Mesothelial cell of epicardium (in vitro differentiated cells): ENCODE measurements at regions not wholly inside any gene's neighbourhood (a gene's known extent, or its start where the extent isn't known, plus 50 kb on each side); places are given as distances from the start of the nearest gene placed in this dataset.
"Not testable (repeated sequence)": the region's sequence is repeated elsewhere in the genome, so short reads cannot be mapped to it uniquely, and the experiment has no call there.

ENCODE experiments used
- DNase-seq, 2 experiments: peaks; one replicate each; pipeline ENCODE4 v3.0.0; 2021; ENCODE audit warnings: low spot score in 2 of 2; ENCODE audit not compliant: unreplicated experiment in 2 of 2
- H3K27ac Mint-ChIP-seq: 2 replicates; pipeline ENCODE4 v1.8.0; 2021; ENCODE audit warnings: mixed read lengths
- H3K27me3 Mint-ChIP-seq: 2 replicates; pipeline ENCODE4 v1.8.0; 2021; ENCODE audit warnings: low read depth, mixed read lengths
- H3K36me3 Mint-ChIP-seq: 2 replicates; pipeline ENCODE4 v1.8.0; 2021; ENCODE audit warnings: mixed read lengths
- H3K4me1 Mint-ChIP-seq: 2 replicates; pipeline ENCODE4 v1.8.0; 2021; ENCODE audit warnings: mixed read lengths
- H3K4me3 Mint-ChIP-seq: 2 replicates; pipeline ENCODE4 v1.8.0; 2021; ENCODE audit warnings: mild to moderate bottlenecking, moderate library complexity, mixed read lengths
- H3K9me3 Mint-ChIP-seq: 2 replicates; pipeline ENCODE4 v1.8.0; 2021; ENCODE audit warnings: mixed read lengths

GRCh38 chr9:138174954-138175353, 297.4 kb downstream of the CACNA1B start:
- DNase-seq, H3K9me3 Mint-ChIP-seq, H3K27ac Mint-ChIP-seq, H3K4me1 Mint-ChIP-seq, H3K4me3 Mint-ChIP-seq, H3K27me3 Mint-ChIP-seq, H3K36me3 Mint-ChIP-seq: not testable (repeated sequence)

GRCh38 chr9:138175354-138175753, 297.8 kb downstream of the CACNA1B start:
- not testable (repeated sequence) for H3K4me1 Mint-ChIP-seq, H3K27ac Mint-ChIP-seq, DNase-seq, H3K36me3 Mint-ChIP-seq, H3K27me3 Mint-ChIP-seq, H3K4me3 Mint-ChIP-seq, H3K9me3 Mint-ChIP-seq

GRCh38 chr9:138177091-138177490, 299.5 kb downstream of the CACNA1B start:
- H3K9me3 Mint-ChIP-seq, H3K4me1 Mint-ChIP-seq, H3K36me3 Mint-ChIP-seq: not testable (repeated sequence)

GRCh38 chr9:138179003-138179402, 301.4 kb downstream of the CACNA1B start:
- not testable (repeated sequence) for H3K4me3 Mint-ChIP-seq, H3K36me3 Mint-ChIP-seq, H3K4me1 Mint-ChIP-seq, DNase-seq, H3K27ac Mint-ChIP-seq, H3K9me3 Mint-ChIP-seq, H3K27me3 Mint-ChIP-seq

More at GRCh38 chr9:138177091-138177490, 299.5 kb downstream of the CACNA1B start:
- not testable (repeated sequence) for H3K27ac Mint-ChIP-seq, DNase-seq, H3K27me3 Mint-ChIP-seq, H3K4me3 Mint-ChIP-seq

- not testable (repeated sequence) for H3K27ac Mint-ChIP-seq, DNase-seq, H3K4me3 Mint-ChIP-seq, H3K36me3 Mint-ChIP-seq, H3K4me1 Mint-ChIP-seq, H3K27me3 Mint-ChIP-seq, H3K9me3 Mint-ChIP-seq
Observed at GRCh38 chr9:138179671-138180070, 302.1 kb downstream of the CACNA1B start.

GRCh38 chr9:138181963-138182362, 304.4 kb downstream of the CACNA1B start:
- H3K4me3 Mint-ChIP-seq, H3K36me3 Mint-ChIP-seq, H3K27ac Mint-ChIP-seq, H3K9me3 Mint-ChIP-seq, H3K4me1 Mint-ChIP-seq, DNase-seq: not testable (repeated sequence)
- H3K27me3 Mint-ChIP-seq: peaks cover 13% of the 10 kb centered on the region

- not testable (repeated sequence) for DNase-seq, H3K4me1 Mint-ChIP-seq, H3K36me3 Mint-ChIP-seq, H3K4me3 Mint-ChIP-seq, H3K27me3 Mint-ChIP-seq, H3K9me3 Mint-ChIP-seq, H3K27ac Mint-ChIP-seq
Observed at GRCh38 chr9:138197156-138197555, 319.6 kb downstream of the CACNA1B start.

GRCh38 chr9:138198963-138199362, 321.4 kb downstream of the CACNA1B start:
- DNase-seq, H3K4me1 Mint-ChIP-seq, H3K4me3 Mint-ChIP-seq, H3K27ac Mint-ChIP-seq, H3K27me3 Mint-ChIP-seq, H3K36me3 Mint-ChIP-seq, H3K9me3 Mint-ChIP-seq: not testable (repeated sequence)

GRCh38 chr9:138199917-138200316, 322.3 kb downstream of the CACNA1B start:
- not testable (repeated sequence) for H3K4me3 Mint-ChIP-seq, H3K27me3 Mint-ChIP-seq, DNase-seq, H3K36me3 Mint-ChIP-seq, H3K27ac Mint-ChIP-seq, H3K9me3 Mint-ChIP-seq, H3K4me1 Mint-ChIP-seq

- not testable (repeated sequence) for H3K27ac Mint-ChIP-seq, H3K36me3 Mint-ChIP-seq, H3K27me3 Mint-ChIP-seq, H3K9me3 Mint-ChIP-seq, H3K4me3 Mint-ChIP-seq, DNase-seq, H3K4me1 Mint-ChIP-seq
Observed at GRCh38 chr9:138200481-138201142, 323.0 kb downstream of the CACNA1B start.

- not testable (repeated sequence) for H3K9me3 Mint-ChIP-seq, H3K4me3 Mint-ChIP-seq, DNase-seq, H3K4me1 Mint-ChIP-seq, H3K27me3 Mint-ChIP-seq, H3K36me3 Mint-ChIP-seq, H3K27ac Mint-ChIP-seq
Observed at GRCh38 chr9:138201167-138201889, 323.7 kb downstream of the CACNA1B start.

- not testable (repeated sequence) for H3K27ac Mint-ChIP-seq, H3K9me3 Mint-ChIP-seq, DNase-seq, H3K27me3 Mint-ChIP-seq, H3K36me3 Mint-ChIP-seq, H3K4me1 Mint-ChIP-seq, H3K4me3 Mint-ChIP-seq
Observed at GRCh38 chr9:138202043-138202442, 324.5 kb downstream of the CACNA1B start.

GRCh38 chr9:138203304-138203703, 325.7 kb downstream of the CACNA1B start:
- H3K27me3 Mint-ChIP-seq, H3K4me3 Mint-ChIP-seq, DNase-seq, H3K36me3 Mint-ChIP-seq, H3K27ac Mint-ChIP-seq, H3K4me1 Mint-ChIP-seq, H3K9me3 Mint-ChIP-seq: not testable (repeated sequence)

- not testable (repeated sequence) for H3K36me3 Mint-ChIP-seq, H3K9me3 Mint-ChIP-seq, H3K27ac Mint-ChIP-seq, H3K27me3 Mint-ChIP-seq, DNase-seq, H3K4me3 Mint-ChIP-seq, H3K4me1 Mint-ChIP-seq
Observed at GRCh38 chr9:138203872-138204271, 326.3 kb downstream of the CACNA1B start.
